ENCODE measurements at regions not wholly inside any gene's neighbourhood (a gene's known extent, or its start where the extent isn't known, plus 50 kb on each side); places are given as distances from the start of the nearest gene placed in this dataset.

GRCh38 chr1:244998717-244999346 is 134.5 kb upstream of the HNRNPU start:
- TF ChIP-seq CTCF (IDR thresholded peaks at IDR 0.05) (no peak), POLR2AphosphoS5 (IDR thresholded peaks at IDR 0.05; ENCODE audit: insufficient read depth in 1 of 2, low read depth in 1 of 2) (no peak), POLR2A (IDR thresholded peaks at IDR 0.05) (no peak)
